Body of pancreas (tissue), 4 donors: ENCODE measurements at regions not wholly inside any gene's neighbourhood (a gene's known extent, or its start where the extent isn't known, plus 50 kb on each side); places are given as distances from the start of the nearest gene placed in this dataset.

Experiments
- ATAC-seq: fragments of 150-250 bp; one replicate; pipeline ENCODE4 v1.9.1; 2016
- DNase-seq, 4 donors: peaks; one replicate each; pipeline ENCODE4 v3.0.0-alpha.2; 2019
- H3K27ac ChIP-seq, 4 donors: fragments of 200-600 bp; sonication (generic); 1 replicate in 3 of 4; 2 replicates in 1 of 4; pipeline versions ENCODE4 v1.5.1 to v1.6.1; 2016 to 2019; ENCODE audit warnings: mild to moderate bottlenecking in 1 of 4, mixed read lengths in 1 of 4, moderate library complexity in 1 of 4
- H3K27me3 ChIP-seq, 2 donors: fragments of 200-600 bp; sonication (generic); one replicate each; pipeline ENCODE4 v1.6.0; 2016; ENCODE audit warnings: mild to moderate bottlenecking in 1 of 2
- H3K36me3 ChIP-seq, 2 donors: fragments of 200-600 bp; sonication (generic); replicated peaks in 1 of 2; 2 replicates each; pipeline ENCODE4 v1.5.1; 2016; ENCODE audit warnings: low read depth in 2 of 2; ENCODE audit not compliant: insufficient read depth in 1 of 2
- H3K4me1 ChIP-seq: fragments of 200-600 bp; sonication (generic); one replicate; pipeline ENCODE4 v1.6.0; 2016
- H3K4me3 ChIP-seq, 2 donors: fragments of 200-600 bp; sonication (generic); 1 replicate in 1 of 2; 2 replicates in 1 of 2; pipeline ENCODE4 v1.5.1; 2016 to 2019
- H3K9me3 ChIP-seq, 3 donors: fragments of 200-600 bp; sonication (generic); 1 replicate in 2 of 3; 2 replicates in 1 of 3; pipeline ENCODE4 v1.5.1; 2016
- POLR2A ChIP-seq, 3 donors: fragments of 450-650 bp; IDR thresholded peaks; one replicate each; pipeline ENCODE4 v1.6.1; 2016; ENCODE audit warnings: antibody characterized with exemption in 3 of 3, mild to moderate bottlenecking in 2 of 3
- WGBS, 2 donors: methylation state at CpG; one replicate each; pipeline ENCODE4 v1.1.5; 2017; 5-methylcytosine and 5-hydroxymethylcytosine counted together
- intact Hi-C: fragments of 100-400 bp; cut with DNase I; formaldehyde crosslinking; loops from one replicate; pipeline ENCODE4 v1.15.1; 2023
- TF ChIP-seq, protein P1 (sequence below), 7 experiments: fragments of 450-650 bp in 4 of 7; fragments of 200-600 bp in 3 of 7; sonication (generic) in 3 of 7; IDR thresholded peaks; one replicate each; pipeline ENCODE4 v1.5.1; 2016 to 2019; ENCODE audit warnings: antibody characterized with exemption in 7 of 7

DNA sequence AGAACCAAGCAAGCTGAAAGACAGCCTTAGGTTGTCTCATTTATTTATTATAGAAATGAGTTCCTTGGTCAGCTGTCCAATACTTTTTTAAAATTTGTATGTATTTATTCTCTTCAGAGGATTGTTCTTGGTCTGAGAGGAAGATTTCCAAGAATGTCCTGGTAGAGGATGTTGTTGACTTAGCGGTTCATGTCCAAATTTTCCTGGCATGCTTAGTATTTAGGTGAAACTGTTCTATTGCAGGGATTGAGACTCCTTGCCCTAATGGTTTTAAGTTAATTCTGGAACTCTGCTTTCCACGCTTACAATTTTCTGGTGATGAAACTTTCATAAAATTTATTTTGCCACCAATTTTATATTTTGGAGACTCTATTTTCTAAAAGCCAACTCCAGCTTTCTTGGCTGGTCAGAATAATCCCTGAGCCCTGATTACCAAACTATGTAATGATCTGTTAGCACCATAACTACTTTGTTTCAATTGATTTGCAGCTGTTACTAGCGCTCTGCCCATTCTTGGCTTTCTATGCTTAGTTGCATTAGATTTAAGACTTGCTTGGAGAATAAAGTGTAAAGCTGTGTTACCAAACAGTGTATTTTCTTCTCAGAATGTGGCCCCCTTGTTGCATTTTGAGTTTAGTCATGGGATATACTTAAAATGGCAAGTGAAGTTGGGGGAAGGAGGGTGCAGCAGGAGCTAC lies 1868.8 kb upstream of the CELF4 start:
- 82 to 91% methylated on average over 3 of the region's 3 CpGs for WGBS, 2 donors
- H3K36me3 ChIP-seq = no peaks in the 10 kb centered on the region
- no peak overlapping the region for H3K27ac ChIP-seq
- no peak overlapping the region for H3K4me3 ChIP-seq
- intact Hi-C loops = no loop called here
- no peaks in the 10 kb centered on the region for H3K4me1 ChIP-seq
- TF ChIP-seq POLR2A (IDR thresholded peaks at IDR 0.05) = no peak
- TF ChIP-seq, protein P1, sequence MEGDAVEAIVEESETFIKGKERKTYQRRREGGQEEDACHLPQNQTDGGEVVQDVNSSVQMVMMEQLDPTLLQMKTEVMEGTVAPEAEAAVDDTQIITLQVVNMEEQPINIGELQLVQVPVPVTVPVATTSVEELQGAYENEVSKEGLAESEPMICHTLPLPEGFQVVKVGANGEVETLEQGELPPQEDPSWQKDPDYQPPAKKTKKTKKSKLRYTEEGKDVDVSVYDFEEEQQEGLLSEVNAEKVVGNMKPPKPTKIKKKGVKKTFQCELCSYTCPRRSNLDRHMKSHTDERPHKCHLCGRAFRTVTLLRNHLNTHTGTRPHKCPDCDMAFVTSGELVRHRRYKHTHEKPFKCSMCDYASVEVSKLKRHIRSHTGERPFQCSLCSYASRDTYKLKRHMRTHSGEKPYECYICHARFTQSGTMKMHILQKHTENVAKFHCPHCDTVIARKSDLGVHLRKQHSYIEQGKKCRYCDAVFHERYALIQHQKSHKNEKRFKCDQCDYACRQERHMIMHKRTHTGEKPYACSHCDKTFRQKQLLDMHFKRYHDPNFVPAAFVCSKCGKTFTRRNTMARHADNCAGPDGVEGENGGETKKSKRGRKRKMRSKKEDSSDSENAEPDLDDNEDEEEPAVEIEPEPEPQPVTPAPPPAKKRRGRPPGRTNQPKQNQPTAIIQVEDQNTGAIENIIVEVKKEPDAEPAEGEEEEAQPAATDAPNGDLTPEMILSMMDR (IDR thresholded peaks at IDR 0.05) = no peak
- no peak for ATAC-seq
- DNase-seq = no peak
- no peaks in the 10 kb centered on the region for H3K9me3 ChIP-seq
- H3K27me3 ChIP-seq = no peaks in the 10 kb centered on the region

DNA sequence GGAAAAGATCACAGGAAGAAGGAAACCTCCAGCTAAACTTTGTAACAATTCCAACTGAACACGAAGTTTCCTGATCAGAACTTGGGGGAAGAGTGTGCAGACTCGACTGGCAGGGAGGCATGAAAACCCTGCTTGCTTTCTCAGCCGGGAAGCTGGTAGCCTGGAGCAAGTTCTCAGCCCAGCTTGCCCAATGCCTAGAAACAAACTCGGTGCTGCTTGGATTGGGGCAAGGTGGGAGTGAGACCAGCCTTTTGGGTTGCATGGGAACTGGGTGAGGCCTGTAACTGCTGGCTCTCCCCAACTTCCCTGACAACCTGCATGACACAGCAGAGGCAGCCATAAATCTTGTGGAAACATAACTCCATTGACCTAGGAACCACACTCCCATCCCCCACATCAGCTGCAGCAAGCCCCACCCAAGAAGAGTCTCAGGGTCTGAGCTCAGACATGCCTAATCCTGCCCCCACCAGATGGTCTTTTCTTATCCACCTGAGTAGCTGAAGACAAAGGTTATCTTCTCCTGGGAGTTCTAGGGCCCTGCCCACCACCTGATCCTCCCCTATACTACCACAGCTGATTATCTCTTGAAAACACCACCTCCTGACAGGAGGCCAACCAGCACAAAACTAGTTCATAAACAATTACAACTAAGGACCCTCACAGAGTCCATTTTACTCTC lies 1859.7 kb upstream of the CELF4 start:
- H3K27me3 ChIP-seq = no peaks in the 10 kb centered on the region
- H3K4me1 ChIP-seq = no peaks in the 10 kb centered on the region
- ATAC-seq = no peak
- 76 to 82% methylated on average over 4 of the region's 4 CpGs for WGBS, 2 donors
- TF ChIP-seq, protein P1 (IDR thresholded peaks at IDR 0.05) = no peak
- TF ChIP-seq POLR2A (IDR thresholded peaks at IDR 0.05) = no peak
- no peaks in the 10 kb centered on the region for H3K36me3 ChIP-seq
- DNase-seq = no peak
- no peaks in the 10 kb centered on the region for H3K9me3 ChIP-seq
- intact Hi-C loops = no loop called here
- no peak overlapping the region for H3K27ac ChIP-seq
- no peak overlapping the region for H3K4me3 ChIP-seq

DNA sequence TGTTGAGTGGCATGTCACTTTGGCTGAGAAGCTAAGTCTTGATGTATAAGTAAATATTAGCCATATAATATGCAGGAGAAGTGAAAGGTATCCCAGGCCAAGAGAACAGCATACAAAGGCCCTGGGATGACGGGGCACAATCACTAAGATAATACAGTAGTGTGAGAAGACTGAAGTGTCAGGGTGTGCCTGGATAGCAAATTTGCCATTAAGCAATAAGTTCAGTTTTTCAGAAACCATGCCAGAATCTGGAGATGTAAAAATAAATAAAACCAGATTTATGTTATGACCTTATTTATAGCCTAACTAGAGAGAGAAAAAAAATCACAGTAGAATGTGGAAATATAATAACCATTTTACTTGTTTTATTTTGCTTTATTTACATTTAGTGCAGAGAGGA lies 1858.7 kb upstream of the CELF4 start:
- Histone ChIP-seq H3K27me3 (no peaks in the 10 kb centered on the region), H3K4me1 (no peaks in the 10 kb centered on the region), H3K36me3 (no peaks in the 10 kb centered on the region), H3K27ac (no peak overlapping the region), H3K9me3 (no peaks in the 10 kb centered on the region), H3K4me3 (no peak overlapping the region)
- TF ChIP-seq, protein P1 (IDR thresholded peaks at IDR 0.05) = no peak
- TF ChIP-seq POLR2A (IDR thresholded peaks at IDR 0.05) = no peak
- 84 to 96% methylated on average over 1 of the region's 1 CpG for WGBS, 2 donors
- intact Hi-C loops = no loop called here
- no peak for ATAC-seq
- DNase-seq = no peak

DNA sequence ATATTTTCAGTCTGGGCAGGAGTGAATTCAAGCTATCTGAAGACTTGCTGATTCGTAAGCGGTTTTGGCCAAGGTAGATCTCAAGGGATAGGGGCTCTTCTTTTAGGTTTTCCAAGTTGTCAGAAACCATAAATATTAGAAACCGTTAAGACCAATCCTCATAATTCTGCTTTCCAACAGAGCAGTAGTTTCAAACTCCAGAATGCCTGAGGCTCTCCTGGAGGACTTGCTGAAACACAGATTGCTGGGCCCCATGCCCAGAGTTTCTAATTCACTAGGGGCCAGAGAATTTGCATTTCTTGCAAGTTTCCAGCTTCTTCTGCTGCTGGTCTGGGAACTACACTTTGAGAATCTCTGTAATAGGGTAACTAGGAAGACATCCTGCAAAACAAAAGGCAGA lies 1855.7 kb upstream of the CELF4 start:
- H3K4me1 ChIP-seq = no peaks in the 10 kb centered on the region
- 78 to 79% methylated on average over 3 of the region's 3 CpGs for WGBS, 2 donors
- H3K27me3 ChIP-seq = no peaks in the 10 kb centered on the region
- H3K9me3 ChIP-seq = no peaks in the 10 kb centered on the region
- intact Hi-C loops = no loop called here
- DNase-seq = no peak
- no peaks in the 10 kb centered on the region for H3K36me3 ChIP-seq
- H3K27ac ChIP-seq = no peak overlapping the region
- H3K4me3 ChIP-seq = no peak overlapping the region
- no peak for TF ChIP-seq POLR2A (IDR thresholded peaks at IDR 0.05)
- no peak for ATAC-seq

DNA sequence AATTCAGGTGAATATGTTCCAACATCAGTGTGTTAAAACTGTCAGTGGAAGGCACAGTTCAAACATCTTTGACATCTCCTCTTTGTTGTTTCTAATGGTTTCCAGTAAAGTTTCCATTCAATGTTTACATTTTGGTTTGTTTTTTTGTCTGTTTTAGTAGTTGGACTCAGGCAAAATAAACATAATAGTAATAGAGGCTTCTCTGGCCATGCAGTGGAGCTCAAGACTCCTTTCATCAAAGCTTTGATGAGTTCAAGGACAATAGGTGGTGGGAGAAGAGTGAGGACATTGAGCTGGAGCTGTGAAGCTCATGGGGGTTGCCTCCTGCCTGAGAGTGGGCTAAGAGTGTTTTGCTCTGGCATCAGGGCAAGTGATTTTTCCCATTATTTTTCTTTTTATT lies 1853.7 kb upstream of the CELF4 start:
- intact Hi-C loops = no loop called here
- ATAC-seq (no peak), DNase-seq (no peak)
- no peaks in the 10 kb centered on the region for H3K36me3 ChIP-seq
- TF ChIP-seq, protein P1 (IDR thresholded peaks at IDR 0.05) = no peak
- no peak for TF ChIP-seq POLR2A (IDR thresholded peaks at IDR 0.05)
- no peaks in the 10 kb centered on the region for H3K9me3 ChIP-seq
- H3K4me1 ChIP-seq = no peaks in the 10 kb centered on the region
- H3K27me3 ChIP-seq = no peaks in the 10 kb centered on the region
- H3K27ac ChIP-seq = no peak overlapping the region
- H3K4me3 ChIP-seq = no peak overlapping the region
